ENCODE measurements at regions not wholly inside any gene's neighbourhood (a gene's known extent, or its start where the extent isn't known, plus 50 kb on each side); places are given as distances from the start of the nearest gene placed in this dataset.
"Not testable (repeated sequence)": the region's sequence is repeated elsewhere in the genome, so short reads cannot be mapped to it uniquely, and the experiment has no call there.

DNA sequence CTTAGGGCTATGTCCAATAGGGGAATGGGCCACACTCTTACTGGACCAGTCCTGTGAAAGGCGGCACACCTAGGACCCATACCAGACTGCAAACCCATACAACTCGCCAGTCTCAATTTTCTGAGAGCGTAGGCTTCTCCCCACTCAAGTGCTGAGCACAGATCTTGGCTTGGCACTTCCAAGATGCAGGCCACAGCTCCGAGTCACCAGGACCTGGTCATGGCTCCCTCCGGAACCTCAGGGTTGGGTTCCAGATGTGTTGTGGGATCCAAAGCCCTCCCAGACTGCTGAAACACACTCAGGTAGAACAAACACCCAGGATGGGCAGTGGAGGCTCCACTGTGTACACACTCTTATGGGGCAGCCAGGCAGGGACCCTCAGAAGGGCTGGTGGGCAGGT, 103.3 kb downstream of the TMEM144 start:
- no peak for FAIRE-seq
- TF ChIP-seq POLR2A (IDR thresholded peaks at IDR 0.05; ENCODE audit: low read depth, low read length) = no peak

DNA sequence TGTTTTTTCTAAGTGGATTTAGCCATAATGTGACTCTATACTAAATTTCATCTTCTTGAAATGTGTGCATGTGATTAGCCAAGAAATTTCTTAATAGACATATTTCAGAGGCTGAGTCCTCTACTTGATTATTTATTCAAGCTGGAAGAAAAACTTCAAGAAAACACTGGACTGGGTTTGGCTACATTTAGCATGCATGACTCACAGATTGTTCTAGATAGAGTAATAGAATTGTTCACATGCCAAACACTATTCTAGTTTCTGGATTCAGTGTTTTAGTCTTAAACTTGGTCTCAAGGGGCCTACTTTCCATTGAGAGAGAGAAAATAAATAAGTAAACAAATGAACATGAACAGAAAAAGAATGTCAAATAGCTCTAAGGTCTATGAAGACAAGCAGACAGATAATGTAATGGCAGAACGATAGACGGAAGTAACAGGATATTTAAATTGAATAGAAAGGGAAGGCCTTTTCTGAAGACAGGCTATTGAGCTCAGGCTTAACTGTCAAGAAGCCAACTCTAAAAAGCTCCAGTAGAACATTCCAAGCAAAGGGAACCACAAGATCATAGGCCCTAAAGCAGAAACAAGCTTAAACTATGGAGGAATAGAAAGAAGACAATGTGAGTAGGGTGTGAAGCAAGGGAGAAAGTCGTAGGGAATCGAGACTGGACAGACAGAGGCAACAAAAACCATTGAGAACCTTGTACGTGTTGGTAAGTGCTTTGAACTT, 104.6 kb downstream of the TMEM144 start:
- FAIRE-seq = no peak
- no peak for DNase-seq (ENCODE audit: insufficient read length, low spot score)
- TF ChIP-seq POLR2A (IDR thresholded peaks at IDR 0.05; ENCODE audit: low read depth, low read length) = no peak

More for the DNA sequence above, 103.3 kb downstream of the TMEM144 start:
- DNase-seq (ENCODE audit: insufficient read length, low spot score) = no peak

GRCh38 chr4:158315706-158316105, 105.4 kb downstream of the TMEM144 start:
- FAIRE-seq (no peak), DNase-seq (ENCODE audit: insufficient read length, low spot score) (no peak)
- no peak for TF ChIP-seq POLR2A (IDR thresholded peaks at IDR 0.05; ENCODE audit: low read depth, low read length)

DNA sequence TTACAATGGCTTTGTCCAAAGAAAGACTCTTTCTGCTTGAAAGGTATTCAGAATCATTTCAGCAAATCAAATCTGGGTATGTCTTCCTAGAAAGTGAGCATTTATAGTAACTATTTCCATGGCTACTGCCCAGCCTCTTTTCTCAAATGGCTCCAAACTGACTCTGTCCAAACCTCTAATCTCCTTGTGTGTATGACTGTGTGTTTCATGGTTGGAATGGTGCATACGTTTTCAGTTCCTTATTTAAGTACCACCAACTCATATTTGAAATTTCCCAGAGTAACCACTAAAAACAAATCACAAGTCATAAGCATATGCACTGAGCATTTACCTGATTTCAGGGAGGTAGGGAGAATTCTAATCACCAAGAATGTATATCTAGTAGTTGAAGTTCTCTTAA, 106.0 kb downstream of the TMEM144 start:
- FAIRE-seq (no peak), DNase-seq (ENCODE audit: insufficient read length, low spot score) (no peak)
- TF ChIP-seq POLR2A (IDR thresholded peaks at IDR 0.05; ENCODE audit: low read depth, low read length) = no peak

DNA sequence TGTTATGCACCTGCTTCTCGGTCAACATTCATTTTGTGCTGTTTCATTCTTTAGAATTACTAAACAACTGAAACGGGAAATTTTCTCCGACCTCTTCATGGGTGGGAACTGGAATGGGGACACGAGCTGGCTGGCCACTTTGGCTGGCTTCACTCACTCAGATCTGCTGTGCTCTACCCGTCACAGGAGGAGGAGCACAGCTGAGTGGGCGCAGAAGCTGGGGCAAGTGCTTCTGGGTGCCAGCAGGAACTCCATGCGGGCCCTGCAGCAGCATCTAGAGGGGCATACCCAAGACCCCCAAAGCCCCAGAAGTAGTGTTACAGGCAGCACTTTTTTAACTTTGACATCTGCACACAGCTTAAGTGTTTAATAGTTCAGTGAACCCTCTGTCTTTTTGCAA, 109.6 kb downstream of the TMEM144 start:
- FAIRE-seq = no peak
- TF ChIP-seq POLR2A (IDR thresholded peaks at IDR 0.05; ENCODE audit: low read depth, low read length) = no peak
- DNase-seq (ENCODE audit: insufficient read length, low spot score) = no peak

GRCh38 chr4:158322109-158322508, 111.8 kb downstream of the TMEM144 start:
- TF ChIP-seq POLR2A (IDR thresholded peaks at IDR 0.05; ENCODE audit: low read depth, low read length) = no peak
- DNase-seq (ENCODE audit: insufficient read length, low spot score) (no peak), FAIRE-seq (no peak)

GRCh38 chr4:158327525-158327924, 117.2 kb downstream of the TMEM144 start:
- no peak for TF ChIP-seq POLR2A (IDR thresholded peaks at IDR 0.05; ENCODE audit: low read depth, low read length)
- DNase-seq (ENCODE audit: insufficient read length, low spot score) (no peak), FAIRE-seq (no peak)

- no peak for FAIRE-seq
- DNase-seq (ENCODE audit: insufficient read length, low spot score) = no peak
- no peak for TF ChIP-seq POLR2A (IDR thresholded peaks at IDR 0.05; ENCODE audit: low read depth, low read length)
Measured at GRCh38 chr4:158331863-158332262, 121.6 kb downstream of the TMEM144 start.

DNA sequence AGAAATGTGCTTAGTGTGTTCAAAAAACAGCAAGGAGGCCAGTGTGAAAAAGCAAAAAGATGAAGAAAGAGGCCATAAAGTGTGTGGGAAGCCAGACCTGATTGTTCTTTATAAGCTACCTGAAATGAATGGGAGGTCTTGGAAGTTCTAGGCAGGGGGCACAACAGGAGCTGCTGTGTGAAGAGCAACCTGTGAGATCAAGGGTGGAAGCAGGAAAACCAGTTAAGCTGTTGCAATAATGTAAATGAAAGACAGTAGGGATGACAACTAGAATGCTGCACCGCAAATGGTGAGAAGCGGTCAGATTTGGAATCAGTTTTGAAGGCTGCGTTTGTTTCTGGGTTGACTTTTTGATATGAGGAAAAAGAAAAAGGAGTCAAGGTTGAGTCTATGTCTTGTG, 123.5 kb downstream of the TMEM144 start:
- TF ChIP-seq POLR2A (IDR thresholded peaks at IDR 0.05; ENCODE audit: low read depth, low read length) = no peak
- DNase-seq (ENCODE audit: insufficient read length, low spot score) (no peak), FAIRE-seq (no peak)

DNA sequence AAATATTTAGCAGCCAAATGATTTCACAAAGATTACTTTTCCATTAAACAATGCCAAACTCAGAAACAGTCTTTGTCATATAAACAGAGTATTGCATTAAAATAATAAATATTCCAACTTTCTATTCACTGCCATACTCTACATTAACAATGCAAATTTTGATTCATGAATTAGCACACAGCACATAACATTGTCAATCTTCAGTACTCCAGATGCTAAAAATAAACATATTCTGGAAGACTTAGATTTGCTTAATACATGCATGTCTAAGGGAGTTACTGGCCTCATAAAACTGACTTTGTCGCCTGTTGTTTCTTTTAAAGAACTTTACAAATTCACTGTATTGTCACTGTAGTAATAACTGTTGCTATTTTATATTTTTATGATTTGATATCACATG, 131.6 kb downstream of the TMEM144 start:
- DNase-seq (ENCODE audit: insufficient read length, low spot score) = no peak
- TF ChIP-seq POLR2A (IDR thresholded peaks at IDR 0.05; ENCODE audit: low read depth, low read length) = no peak
- no peak for FAIRE-seq

DNA sequence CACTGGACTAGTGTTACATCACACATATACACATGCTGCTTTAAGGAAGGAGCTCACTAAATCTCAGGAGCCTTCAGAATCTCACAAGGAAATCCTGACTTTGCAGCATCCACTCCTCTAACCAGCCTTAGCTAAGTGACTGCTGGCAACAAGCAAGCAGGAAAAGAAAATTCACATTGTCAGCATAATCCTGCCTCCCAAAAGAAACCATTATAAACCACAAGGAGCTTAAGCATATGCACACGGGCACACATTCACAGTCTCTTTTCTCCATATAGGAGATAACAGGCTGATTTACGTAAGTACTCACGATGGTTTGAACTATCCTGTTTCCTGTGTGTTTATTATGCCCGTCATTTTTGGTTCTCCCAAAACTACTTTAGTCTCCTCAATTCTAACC, 136.3 kb downstream of the TMEM144 start:
- FAIRE-seq (no peak), DNase-seq (ENCODE audit: insufficient read length, low spot score) (no peak)
- no peak for TF ChIP-seq POLR2A (IDR thresholded peaks at IDR 0.05; ENCODE audit: low read depth, low read length)

- TF ChIP-seq POLR2A (IDR thresholded peaks at IDR 0.05; ENCODE audit: low read depth, low read length) = no peak
- FAIRE-seq (no peak), DNase-seq (ENCODE audit: insufficient read length, low spot score) (no peak)
Measured at GRCh38 chr4:158347556-158347955, 137.3 kb downstream of the TMEM144 start.

GRCh38 chr4:158350161-158350560, 139.9 kb downstream of the TMEM144 start:
- FAIRE-seq = no peak
- no peak for TF ChIP-seq POLR2A (IDR thresholded peaks at IDR 0.05; ENCODE audit: low read depth, low read length)

GRCh38 chr4:158353541-158354304, 143.4 kb downstream of the TMEM144 start:
- DNase-seq (ENCODE audit: insufficient read length, low spot score) (no peak), FAIRE-seq (no peak)
- TF ChIP-seq POLR2A (IDR thresholded peaks at IDR 0.05; ENCODE audit: low read depth, low read length) = no peak

More at GRCh38 chr4:158350161-158350560, 139.9 kb downstream of the TMEM144 start:
- DNase-seq (ENCODE audit: insufficient read length, low spot score) = no peak

GRCh38 chr4:158356301-158356700, 146.0 kb downstream of the TMEM144 start:
- DNase-seq (ENCODE audit: insufficient read length, low spot score) (peak; percentile 4), FAIRE-seq (peak; percentile 55)
- TF ChIP-seq POLR2A (IDR thresholded peaks at IDR 0.05; ENCODE audit: low read depth, low read length) = no peak

DNA sequence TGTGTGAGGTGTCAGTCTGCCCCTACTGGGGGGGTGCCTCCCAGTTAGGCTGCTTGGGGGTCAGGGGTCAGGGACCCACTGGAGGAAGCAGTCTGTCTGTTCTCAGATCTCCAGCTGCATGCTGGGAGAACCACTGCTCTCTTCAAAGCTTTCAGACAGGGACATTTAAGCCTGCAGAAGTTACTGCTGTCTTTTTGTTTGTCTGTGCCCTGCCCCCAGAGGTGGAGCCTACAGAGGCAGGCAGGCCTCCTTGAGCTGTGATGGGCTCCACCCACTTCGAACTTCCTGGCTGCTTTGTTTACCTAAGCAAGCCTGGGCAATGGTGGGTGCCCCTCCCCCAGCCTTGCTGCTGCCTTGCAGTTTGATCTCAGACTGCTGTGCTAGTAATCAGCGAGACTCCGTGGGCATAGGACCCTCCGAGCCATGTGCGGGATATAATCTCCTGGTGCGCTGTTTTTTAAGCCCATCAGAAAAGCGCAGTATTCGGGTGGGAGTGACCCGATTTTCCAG, 153.7 kb upstream of the RXFP1 start:
- DNase-seq (ENCODE audit: insufficient read length, low spot score); FAIRE-seq: not testable (repeated sequence)
